GDM1 (cell line): ENCODE measurements at regions not wholly inside any gene's neighbourhood (a gene's known extent, or its start where the extent isn't known, plus 50 kb on each side); places are given as distances from the start of the nearest gene placed in this dataset.

ENCODE experiments used
- DNase-seq: peaks from one replicate; lab custom pipeline; 2025; lab: John Stamatoyannopoulos, UW

DNA sequence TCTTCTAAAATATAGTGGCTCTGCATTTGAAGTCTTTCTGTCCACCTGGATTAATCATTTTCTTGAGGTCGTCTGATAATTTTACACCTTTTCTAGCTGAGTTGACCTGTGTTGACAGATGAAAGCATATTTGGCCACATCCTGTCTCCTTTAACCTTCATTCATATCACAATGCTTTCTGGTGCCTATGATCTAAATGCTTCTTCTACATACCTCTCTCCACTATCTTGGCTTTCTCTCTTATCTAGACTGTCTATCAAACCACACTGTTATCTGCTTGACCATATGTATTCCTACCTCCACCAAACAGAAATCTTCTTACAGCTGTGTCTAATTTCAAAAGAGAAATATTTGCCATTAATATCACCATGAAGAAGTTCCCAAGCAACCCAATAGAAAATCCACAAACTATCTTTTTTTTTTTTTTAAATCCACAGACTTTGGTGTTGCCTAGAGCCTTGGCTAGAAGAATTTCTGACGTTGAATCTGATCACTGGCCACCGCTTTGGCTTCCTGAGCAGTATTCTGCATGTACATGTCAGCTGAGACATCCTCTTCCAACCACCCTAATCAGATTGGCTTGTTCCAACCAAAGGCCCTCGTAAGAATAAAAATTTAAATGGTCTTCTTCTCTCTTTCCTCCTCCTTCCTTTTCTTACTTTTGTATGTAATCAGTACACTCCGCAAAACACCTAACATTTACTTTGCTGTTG, 66.3 kb upstream of the SP4 start:
- no peak for DNase-seq

- DNase-seq = no peak
These were observed 63.0 kb upstream of the SP4 start for GRCh38 chr7:21364801-21365271.

DNA sequence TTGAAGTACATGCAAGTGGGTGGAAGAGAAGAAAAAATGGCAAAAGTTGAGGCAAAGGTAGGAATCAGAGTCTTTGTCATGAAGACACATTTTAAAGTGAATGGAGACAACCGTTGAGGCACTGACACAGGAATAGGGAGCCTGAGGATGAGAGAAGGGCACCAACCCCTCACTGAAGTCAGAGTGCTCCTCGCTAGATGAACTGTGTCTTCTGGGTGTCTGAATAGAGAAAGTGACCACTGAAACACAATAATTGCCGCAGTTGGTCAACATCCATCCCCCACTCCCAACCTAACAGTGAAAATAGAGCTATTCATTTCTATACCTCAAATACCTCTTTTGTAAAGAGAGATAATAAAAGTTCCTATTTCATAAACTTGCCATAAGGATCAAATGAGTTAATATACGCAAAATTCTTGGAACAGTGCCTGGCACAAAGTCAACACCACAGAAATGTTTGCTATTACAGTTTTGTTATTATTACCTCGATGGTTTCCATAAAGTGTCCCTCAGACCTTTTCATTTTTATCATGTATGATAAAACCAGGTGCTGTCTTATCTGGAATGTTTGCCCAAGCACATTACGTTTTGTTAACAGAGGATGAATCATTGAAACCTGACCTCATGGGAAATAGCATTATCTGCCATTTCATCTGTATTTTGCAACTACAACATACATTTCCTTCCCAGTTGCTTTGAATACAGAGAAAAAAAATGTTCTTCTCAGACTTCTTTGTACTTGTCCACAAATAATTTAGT, 61.8 kb upstream of the SP4 start:
- DNase-seq = no peak

DNA sequence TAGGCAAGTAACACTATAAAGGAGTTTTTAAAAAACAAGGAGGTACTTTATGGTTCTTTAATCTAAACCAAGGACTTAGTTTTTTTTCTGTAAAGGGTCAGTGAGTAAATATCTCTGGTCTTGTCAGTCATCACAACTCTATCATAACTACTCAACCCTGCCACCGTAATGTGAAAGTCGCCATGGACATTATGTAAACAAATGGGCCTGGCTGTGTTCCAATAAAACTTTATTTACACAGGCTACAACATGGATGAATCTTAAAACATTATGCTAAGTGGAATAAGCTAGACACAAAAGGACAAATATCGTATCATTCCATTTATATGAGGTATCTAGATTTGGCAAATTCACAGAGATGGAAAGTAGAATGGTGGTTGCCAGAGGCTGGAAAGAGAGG, 60.8 kb upstream of the SP4 start:
- DNase-seq = no peak

DNA sequence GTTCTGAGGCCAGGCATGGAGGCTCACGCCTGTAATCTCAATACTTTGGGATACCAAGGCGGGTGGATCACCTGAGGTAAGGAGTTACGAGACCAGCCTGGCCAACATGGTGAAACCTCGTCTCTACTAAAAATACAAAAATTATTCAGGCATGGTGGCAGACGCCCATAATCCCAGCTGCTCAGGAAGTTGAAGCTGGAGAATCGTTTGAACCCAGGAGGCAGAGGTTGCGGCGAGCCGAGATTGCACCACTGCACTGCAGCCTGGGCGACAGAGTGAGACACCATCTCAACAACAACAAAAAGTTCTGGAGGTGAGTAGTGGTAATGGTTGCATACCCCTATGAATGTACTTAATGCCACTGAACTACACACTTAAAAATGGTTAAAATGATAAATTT, 60.3 kb upstream of the SP4 start:
- DNase-seq = no peak

DNA sequence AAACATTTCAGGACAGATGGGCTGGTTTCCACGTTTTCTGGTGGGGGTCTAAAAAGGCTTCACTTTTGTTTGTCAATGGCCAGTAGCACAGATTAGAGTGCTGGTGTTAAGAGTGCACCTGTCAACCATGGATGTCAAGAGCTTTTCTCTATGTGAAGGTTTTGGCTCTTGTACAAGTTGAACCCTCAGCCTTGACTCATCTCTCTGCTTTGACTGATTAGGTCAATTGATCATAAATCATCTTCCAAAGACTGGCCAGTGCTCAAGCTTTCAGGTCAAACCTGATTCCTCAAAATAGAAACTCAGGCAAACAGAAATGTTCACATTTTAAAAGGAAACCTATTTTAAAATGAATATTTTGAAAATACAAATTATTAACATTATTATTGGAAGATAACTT, 59.6 kb upstream of the SP4 start:
- no peak for DNase-seq

GRCh38 chr7:21370283-21370982, 57.5 kb upstream of the SP4 start:
- no peak for DNase-seq

DNA sequence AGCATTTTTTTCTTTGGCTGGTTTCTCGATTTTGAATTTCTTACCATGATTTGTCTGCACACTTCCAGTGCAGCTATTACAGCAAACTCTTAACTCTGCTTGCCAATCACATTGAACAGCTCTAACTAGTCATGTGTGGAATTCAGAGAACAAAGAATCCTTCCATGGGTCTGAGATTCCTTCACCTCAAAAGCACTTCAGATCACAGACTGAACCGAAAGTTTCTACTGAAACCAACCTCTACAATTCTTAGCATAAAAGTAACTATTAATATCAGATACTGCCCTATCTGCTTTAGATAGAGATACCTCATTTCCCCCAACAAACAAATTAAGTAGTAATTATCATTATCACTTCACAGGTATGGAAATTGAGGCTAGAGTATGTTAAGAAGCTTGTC, 56.5 kb upstream of the SP4 start:
- DNase-seq = no peak

- no peak for DNase-seq
These were observed 54.9 kb upstream of the SP4 start for GRCh38 chr7:21373031-21373430.

- DNase-seq = no peak
These were observed 53.7 kb upstream of the SP4 start for GRCh38 chr7:21374134-21374533.

DNA sequence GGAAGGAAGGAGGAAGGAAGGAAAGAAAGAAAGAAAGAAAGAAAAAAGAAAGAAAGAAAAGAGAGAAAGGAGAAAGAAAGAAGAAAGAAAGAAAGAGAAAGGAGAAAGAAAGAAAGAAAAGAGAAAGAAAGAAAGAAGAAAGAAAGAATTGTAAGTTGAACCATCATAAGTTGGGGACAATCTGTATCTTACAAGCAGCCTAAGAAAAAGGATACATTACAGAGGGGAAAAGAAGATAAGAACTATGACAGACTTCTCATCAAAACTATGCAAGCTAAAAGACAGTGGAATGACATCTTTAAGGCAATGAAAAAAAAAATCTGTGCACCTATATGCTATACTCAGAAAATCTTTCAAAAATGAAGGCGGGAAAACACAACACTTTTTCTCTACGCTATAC, 50.3 kb upstream of the SP4 start:
- no peak for DNase-seq
